Stimulated activated memory B cell treated with anti-CD40 and anti-IgM and Interleukin-4, amounts not matched to agents 10 μg/mL and 1 μg/mL and 100 μg/mL, for 72 hours (primary cell): ENCODE measurements at regions not wholly inside any gene's neighbourhood (a gene's known extent, or its start where the extent isn't known, plus 50 kb on each side); places are given as distances from the start of the nearest gene placed in this dataset.
A peak's percentile ranks its signal among the peaks of the same experiment; 100 is the strongest.
"Not testable (repeated sequence)": the region's sequence is repeated elsewhere in the genome, so short reads cannot be mapped to it uniquely, and the experiment has no call there.

ENCODE experiments used
- ATAC-seq: fragments of 150-1000 bp; cut with Tn5 transposase; 2 replicates; pipeline ENCODE4 v1.10.0; 2021
- H3K27ac Mint-ChIP-seq: one replicate; pipeline ENCODE4 v1.8.0; 2022; ENCODE audit warnings: mild to moderate bottlenecking, mixed read lengths
- H3K27me3 Mint-ChIP-seq: one replicate; pipeline ENCODE4 v1.8.0; 2022; ENCODE audit warnings: mixed read lengths
- H3K36me3 Mint-ChIP-seq: one replicate; pipeline ENCODE4 v1.8.0; 2022; ENCODE audit warnings: mixed read lengths
- H3K4me1 Mint-ChIP-seq: one replicate; pipeline ENCODE4 v1.8.0; 2022; ENCODE audit warnings: mixed read lengths
- H3K4me3 Mint-ChIP-seq: one replicate; pipeline ENCODE4 v1.8.0; 2022; ENCODE audit warnings: mild to moderate bottlenecking, moderate library complexity, mixed read lengths
- H3K9me3 Mint-ChIP-seq: one replicate; pipeline ENCODE4 v1.8.0; 2022; ENCODE audit warnings: mixed read lengths

- no peak overlapping the region for H3K27ac Mint-ChIP-seq
- no peaks in the 10 kb centered on the region for H3K4me1 Mint-ChIP-seq
- H3K4me3 Mint-ChIP-seq = no peak overlapping the region
- peaks cover 5% of the 10 kb centered on the region for H3K36me3 Mint-ChIP-seq
- H3K27me3 Mint-ChIP-seq = peaks cover 51% of the 10 kb centered on the region
- no peak for ATAC-seq
- H3K9me3 Mint-ChIP-seq = peaks cover 4% of the 10 kb centered on the region
Observed at GRCh38 chr3:184440151-184440550, 60.3 kb downstream of the CHRD start.

GRCh38 chr3:184441202-184441900 is 61.5 kb downstream of the CHRD start:
- no peak overlapping the region for H3K27ac Mint-ChIP-seq
- H3K4me1 Mint-ChIP-seq = no peaks in the 10 kb centered on the region
- H3K4me3 Mint-ChIP-seq = no peak overlapping the region
- peaks cover 4% of the 10 kb centered on the region for H3K9me3 Mint-ChIP-seq
- peaks cover 41% of the 10 kb centered on the region for H3K27me3 Mint-ChIP-seq
- no peak for ATAC-seq
- peaks cover 5% of the 10 kb centered on the region for H3K36me3 Mint-ChIP-seq

- Mint-ChIP-seq H3K27me3 (peaks cover 31% of the 10 kb centered on the region), H3K4me3 (no peak overlapping the region), H3K36me3 (peaks cover 3% of the 10 kb centered on the region), H3K27ac (no peak overlapping the region), H3K4me1 (no peaks in the 10 kb centered on the region), H3K9me3 (peaks cover 3% of the 10 kb centered on the region)
- ATAC-seq = no peak
Observed at GRCh38 chr3:184443364-184443763, 63.5 kb downstream of the CHRD start.

- H3K27me3 Mint-ChIP-seq = peaks cover 28% of the 10 kb centered on the region
- H3K4me1 Mint-ChIP-seq = no peaks in the 10 kb centered on the region
- H3K9me3 Mint-ChIP-seq = no peaks in the 10 kb centered on the region
- H3K36me3 Mint-ChIP-seq = no peaks in the 10 kb centered on the region
- no peak for ATAC-seq
- H3K4me3 Mint-ChIP-seq = no peak overlapping the region
- H3K27ac Mint-ChIP-seq = no peak overlapping the region
Observed at GRCh38 chr3:184443831-184444230, 64.0 kb downstream of the CHRD start.

GRCh38 chr3:184448321-184449160 is 68.7 kb downstream of the CHRD start:
- H3K4me3 Mint-ChIP-seq = no peak overlapping the region
- H3K36me3 Mint-ChIP-seq = no peaks in the 10 kb centered on the region
- H3K4me1 Mint-ChIP-seq = no peaks in the 10 kb centered on the region
- no peak overlapping the region for H3K27ac Mint-ChIP-seq
- H3K27me3 Mint-ChIP-seq = peaks cover 11% of the 10 kb centered on the region
- ATAC-seq = peak; percentile 31
- H3K9me3 Mint-ChIP-seq = no peaks in the 10 kb centered on the region

- ATAC-seq = no peak
- Mint-ChIP-seq H3K9me3 (no peaks in the 10 kb centered on the region), H3K27me3 (peaks cover 11% of the 10 kb centered on the region), H3K36me3 (no peaks in the 10 kb centered on the region), H3K27ac (no peak overlapping the region), H3K4me3 (no peak overlapping the region), H3K4me1 (no peaks in the 10 kb centered on the region)
Observed at GRCh38 chr3:184449161-184449515, 69.3 kb downstream of the CHRD start.

- Mint-ChIP-seq H3K9me3 (no peaks in the 10 kb centered on the region), H3K27ac (no peak overlapping the region), H3K4me1 (no peaks in the 10 kb centered on the region), H3K36me3 (no peaks in the 10 kb centered on the region), H3K27me3 (peaks cover 11% of the 10 kb centered on the region), H3K4me3 (no peak overlapping the region)
- ATAC-seq = no peak
Observed at GRCh38 chr3:184450547-184450946, 70.7 kb downstream of the CHRD start.

GRCh38 chr3:184453296-184453695 is 73.4 kb downstream of the CHRD start:
- Mint-ChIP-seq H3K4me1 (no peaks in the 10 kb centered on the region), H3K27me3 (peaks cover 2% of the 10 kb centered on the region), H3K36me3 (no peaks in the 10 kb centered on the region), H3K4me3 (no peak overlapping the region), H3K27ac (no peak overlapping the region), H3K9me3 (peaks cover 3% of the 10 kb centered on the region)
- no peak for ATAC-seq

- no peak for ATAC-seq
- H3K36me3 Mint-ChIP-seq = no peaks in the 10 kb centered on the region
- no peaks in the 10 kb centered on the region for H3K4me1 Mint-ChIP-seq
- peaks cover 13% of the 10 kb centered on the region for H3K27me3 Mint-ChIP-seq
- H3K9me3 Mint-ChIP-seq = peaks cover 6% of the 10 kb centered on the region
- H3K27ac Mint-ChIP-seq = no peak overlapping the region
- H3K4me3 Mint-ChIP-seq = no peak overlapping the region
Observed at GRCh38 chr3:184455991-184456390, 76.1 kb downstream of the CHRD start.

GRCh38 chr3:184456476-184456875 is 76.6 kb downstream of the CHRD start:
- ATAC-seq = no peak

GRCh38 chr3:184457329-184457728 is 77.5 kb downstream of the CHRD start:
- ATAC-seq = no peak
- Mint-ChIP-seq H3K4me1 (no peaks in the 10 kb centered on the region), H3K36me3 (no peaks in the 10 kb centered on the region), H3K9me3 (peaks cover 6% of the 10 kb centered on the region), H3K27ac (no peak overlapping the region), H3K27me3 (peaks cover 26% of the 10 kb centered on the region), H3K4me3 (no peak overlapping the region)

More at GRCh38 chr3:184456476-184456875, 76.6 kb downstream of the CHRD start:
- no peak overlapping the region for H3K27ac Mint-ChIP-seq
- H3K4me3 Mint-ChIP-seq = no peak overlapping the region
- H3K36me3 Mint-ChIP-seq = no peaks in the 10 kb centered on the region
- peaks cover 18% of the 10 kb centered on the region for H3K27me3 Mint-ChIP-seq
- no peaks in the 10 kb centered on the region for H3K4me1 Mint-ChIP-seq
- peaks cover 6% of the 10 kb centered on the region for H3K9me3 Mint-ChIP-seq

- not testable (repeated sequence) for H3K36me3 Mint-ChIP-seq, H3K4me1 Mint-ChIP-seq, H3K9me3 Mint-ChIP-seq, H3K27ac Mint-ChIP-seq, H3K4me3 Mint-ChIP-seq, ATAC-seq
- peaks cover 26% of the 10 kb centered on the region for H3K27me3 Mint-ChIP-seq
Observed at GRCh38 chr3:184457784-184458377, 78.0 kb downstream of the CHRD start.

GRCh38 chr3:184459355-184459754 is 79.5 kb downstream of the CHRD start:
- Mint-ChIP-seq H3K4me3 (no peak overlapping the region), H3K27ac (no peak overlapping the region), H3K4me1 (no peaks in the 10 kb centered on the region), H3K9me3 (peaks cover 6% of the 10 kb centered on the region), H3K36me3 (no peaks in the 10 kb centered on the region), H3K27me3 (peaks cover 35% of the 10 kb centered on the region)
- no peak for ATAC-seq

- Mint-ChIP-seq H3K4me3 (no peak overlapping the region), H3K27me3 (peaks cover 44% of the 10 kb centered on the region), H3K27ac (no peak overlapping the region), H3K4me1 (no peaks in the 10 kb centered on the region), H3K36me3 (no peaks in the 10 kb centered on the region), H3K9me3 (peaks cover 6% of the 10 kb centered on the region)
- no peak for ATAC-seq
Observed at GRCh38 chr3:184460276-184460675, 80.4 kb downstream of the CHRD start.

- Mint-ChIP-seq H3K9me3 (peaks cover 6% of the 10 kb centered on the region), H3K27me3 (peaks cover 51% of the 10 kb centered on the region), H3K27ac (no peak overlapping the region), H3K4me3 (no peak overlapping the region), H3K4me1 (peaks cover 2% of the 10 kb centered on the region), H3K36me3 (no peaks in the 10 kb centered on the region)
- no peak for ATAC-seq
Observed at GRCh38 chr3:184461219-184461618, 81.4 kb downstream of the CHRD start.
